GM21723 (cell line): ENCODE measurements at regions not wholly inside any gene's neighbourhood (a gene's known extent, or its start where the extent isn't known, plus 50 kb on each side); places are given as distances from the start of the nearest gene placed in this dataset.
"Not testable (repeated sequence)": the region's sequence is repeated elsewhere in the genome, so short reads cannot be mapped to it uniquely, and the experiment has no call there.

Experiments used
- ATAC-seq: cut with Tn5 transposase; IDR thresholded peaks from one replicate; pipeline ENCODE4 v1.9.1; 2021; ENCODE audit warnings: mild to moderate bottlenecking, moderate library complexity; ENCODE audit not compliant: unreplicated experiment

DNA sequence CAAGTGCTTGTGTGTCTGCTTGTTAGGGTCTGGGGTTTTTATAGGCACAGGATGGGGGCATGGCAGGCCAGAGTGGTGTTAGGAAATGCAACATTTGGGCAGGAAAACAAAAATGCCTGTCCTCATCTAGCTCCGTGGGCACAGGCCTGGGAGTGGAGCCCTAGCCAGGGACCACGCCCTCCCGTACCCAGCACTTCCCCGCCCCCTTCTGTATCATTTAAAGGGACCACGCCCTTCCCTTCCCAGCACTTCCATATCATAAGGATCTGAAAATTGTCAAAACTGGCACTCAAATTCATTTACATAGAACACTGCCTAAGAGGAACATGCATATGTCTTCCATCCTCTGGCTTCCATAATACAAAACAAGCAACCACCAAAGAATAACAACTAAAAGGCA is 185.8 kb downstream of the B3GLCT start:
- no peak for ATAC-seq

DNA sequence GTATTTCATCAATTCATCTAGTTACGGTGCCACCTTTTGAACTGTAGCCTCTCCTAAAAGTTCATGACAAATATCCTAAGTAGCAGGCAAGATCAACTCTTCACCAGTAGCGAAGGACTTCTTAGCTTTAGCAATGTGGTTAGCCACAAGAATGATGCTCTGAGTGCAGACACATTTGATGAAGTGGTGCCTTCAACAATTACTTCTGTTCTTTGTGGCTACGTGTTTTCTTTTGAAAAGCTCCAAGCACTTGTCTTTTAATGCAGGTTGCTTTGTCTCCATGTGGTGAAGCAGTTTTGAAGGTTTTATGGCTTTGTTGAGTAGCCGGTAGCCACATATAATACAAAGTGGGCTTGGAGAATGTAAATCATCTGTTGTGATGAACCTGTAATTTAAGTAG is 194.7 kb downstream of the B3GLCT start:
- ATAC-seq = no peak

DNA sequence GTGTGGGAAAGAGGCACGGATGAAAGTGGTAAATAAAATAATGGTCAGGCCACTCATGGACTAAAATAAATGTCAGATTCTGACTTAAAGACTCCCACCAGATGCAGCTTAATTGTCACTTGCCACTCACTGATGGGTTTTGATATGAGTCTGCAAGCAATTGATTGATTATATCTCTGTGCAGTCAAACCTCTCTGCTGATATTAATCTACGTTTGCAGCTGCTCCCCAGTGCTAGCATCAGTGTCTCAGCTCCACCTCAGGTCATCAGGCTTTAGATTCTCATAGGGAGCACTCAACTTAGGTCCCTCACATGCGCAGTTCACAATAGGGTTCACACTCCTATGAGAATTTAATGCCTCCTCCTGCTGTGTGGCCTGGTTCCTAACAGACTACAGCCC is 195.3 kb downstream of the B3GLCT start:
- no peak for ATAC-seq

DNA sequence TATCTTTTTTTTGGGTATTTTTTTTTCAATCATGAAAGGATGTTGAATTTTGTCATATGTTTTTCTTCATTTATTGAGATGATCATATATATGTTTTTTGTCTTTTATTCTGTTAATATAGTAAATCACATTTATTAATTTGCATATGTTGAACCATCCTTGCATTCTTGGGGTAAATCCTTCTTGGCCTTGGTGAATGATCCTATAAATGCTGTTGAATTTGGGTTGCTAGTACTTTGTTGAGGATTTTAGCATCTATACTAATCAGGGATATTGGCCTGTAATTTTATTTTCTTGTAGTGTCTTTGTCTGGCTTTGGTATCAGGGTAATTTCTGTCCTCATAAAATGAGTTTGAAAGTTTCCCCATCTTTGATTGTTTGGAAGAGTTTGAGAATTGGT is 199.9 kb downstream of the B3GLCT start:
- ATAC-seq = no peak

DNA sequence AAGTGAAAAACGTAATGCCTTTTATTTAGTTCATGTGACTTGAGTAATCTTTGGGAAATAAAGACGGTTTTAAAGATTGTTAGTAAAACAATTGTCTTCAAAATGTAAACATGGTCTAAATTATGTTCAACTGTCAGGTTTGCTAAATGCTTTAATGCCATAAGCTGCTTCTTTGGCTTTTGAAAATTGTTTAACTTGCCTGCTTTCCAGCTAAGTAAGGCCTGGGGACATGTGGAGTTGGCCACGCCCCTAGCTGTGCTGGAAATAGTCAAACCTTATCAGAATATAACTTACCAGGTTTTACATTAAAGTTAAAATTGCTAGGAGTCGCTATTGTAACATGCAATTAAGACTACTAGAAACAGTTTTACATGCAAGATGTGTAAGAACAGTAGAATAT is 203.9 kb downstream of the B3GLCT start:
- ATAC-seq = not testable (repeated sequence)

DNA sequence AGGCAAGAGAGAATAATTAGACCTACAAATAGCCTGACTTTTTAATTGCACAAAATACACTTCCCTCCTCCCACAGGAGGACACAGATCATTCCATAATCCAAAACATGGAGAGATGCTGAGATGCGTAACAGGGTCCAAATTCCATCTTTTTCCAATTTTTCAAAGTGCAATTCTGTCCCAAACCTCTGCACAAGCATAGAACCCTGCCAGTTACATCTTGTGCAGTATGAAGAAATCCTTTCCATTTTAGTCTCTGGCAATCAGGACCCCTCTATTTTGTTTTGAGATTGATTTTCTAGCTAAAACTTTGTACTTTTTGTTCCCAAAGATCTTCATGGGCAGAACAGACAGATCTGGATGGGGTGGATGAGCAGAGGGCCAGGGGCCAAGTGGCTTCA is 209.2 kb downstream of the B3GLCT start:
- ATAC-seq = no peak

DNA sequence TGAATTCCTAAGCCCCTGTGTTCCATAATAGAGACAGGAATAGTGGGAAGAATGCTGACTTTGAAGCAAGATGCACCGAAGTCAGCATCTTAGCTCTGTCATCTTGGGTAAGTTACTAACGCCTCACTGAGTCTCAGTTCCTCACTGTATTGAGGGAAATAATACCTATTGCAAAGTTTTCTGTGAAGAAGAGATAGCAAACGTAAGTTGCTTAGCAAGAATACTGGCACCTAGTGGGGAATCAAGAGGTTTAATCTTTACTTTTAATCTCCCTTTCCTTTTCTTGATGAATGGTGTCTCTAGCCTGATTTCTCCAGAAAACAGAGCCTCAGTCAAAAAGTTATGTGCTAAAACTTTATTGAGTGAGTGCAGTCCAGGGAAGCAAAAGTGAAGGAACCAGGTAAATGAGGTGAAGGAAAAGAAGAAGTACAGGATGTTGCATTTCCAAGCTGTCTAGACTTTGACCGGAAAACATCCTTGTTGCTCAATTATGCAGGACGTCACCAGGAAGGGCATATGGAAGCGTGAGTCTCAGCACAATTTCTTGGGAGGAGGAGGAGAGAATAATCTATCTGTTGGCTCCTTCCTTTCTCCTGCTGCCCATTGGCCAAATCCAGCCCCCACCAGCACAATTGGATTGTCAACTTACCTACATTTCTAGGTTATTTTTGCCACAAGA is 210.0 kb downstream of the B3GLCT start:
- ATAC-seq = no peak

DNA sequence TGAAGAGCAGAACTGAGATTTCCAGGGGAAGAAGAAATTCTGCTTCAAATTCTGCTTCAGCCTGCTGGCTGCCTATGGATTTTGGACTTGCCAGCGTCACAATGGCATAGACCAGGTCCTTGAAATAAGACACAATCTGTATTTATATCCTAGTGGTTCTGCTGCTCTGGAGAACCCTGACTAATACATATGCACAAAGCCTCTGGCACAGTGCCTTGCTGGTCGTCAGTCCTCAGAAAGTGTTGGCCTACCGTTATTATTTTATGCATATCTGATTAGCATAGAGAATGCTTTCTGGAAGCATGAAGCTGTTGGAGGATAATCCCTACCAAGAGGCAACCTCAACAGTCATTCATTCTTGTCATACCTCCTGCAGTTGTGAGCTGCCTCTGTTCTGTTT is 213.7 kb downstream of the B3GLCT start:
- ATAC-seq = no peak

DNA sequence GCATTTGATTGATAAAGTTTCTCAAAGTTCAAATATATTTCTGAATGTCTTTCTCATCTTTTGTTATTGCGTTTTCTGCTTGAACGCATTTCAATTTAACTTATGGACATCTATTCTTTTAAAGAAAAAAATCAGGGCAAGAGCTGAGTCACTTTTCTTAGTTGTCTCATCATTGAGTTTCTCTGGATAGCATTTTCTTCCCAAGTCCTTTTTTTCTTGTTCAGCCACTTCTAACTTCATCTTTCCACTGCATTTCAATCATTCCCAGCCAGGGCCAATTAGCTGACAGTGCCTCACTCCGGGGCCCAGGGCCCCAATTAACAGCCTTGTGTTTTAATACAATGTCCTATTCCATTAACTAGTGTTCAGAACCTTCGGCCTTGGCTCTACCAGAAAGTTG is 216.3 kb downstream of the B3GLCT start:
- no peak for ATAC-seq

DNA sequence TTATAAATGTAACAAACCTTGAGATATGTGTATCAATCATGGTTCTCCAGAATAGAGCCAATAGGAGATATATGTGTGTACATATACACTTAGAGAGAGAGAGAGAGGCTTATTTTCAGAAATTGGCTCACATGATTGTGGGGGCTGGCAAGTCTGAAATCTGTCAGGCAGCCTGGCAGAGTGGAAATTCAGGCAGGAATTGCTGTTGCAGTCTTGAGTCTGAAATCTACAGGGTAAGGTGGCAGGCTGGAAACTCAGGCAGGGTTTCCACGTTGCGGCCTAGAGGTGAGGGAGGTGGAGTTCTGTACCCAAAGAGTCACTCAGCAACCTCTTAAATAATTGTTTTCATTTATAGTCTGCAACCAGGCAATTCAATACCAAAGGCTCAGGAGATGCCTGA is 218.4 kb downstream of the B3GLCT start:
- no peak for ATAC-seq

DNA sequence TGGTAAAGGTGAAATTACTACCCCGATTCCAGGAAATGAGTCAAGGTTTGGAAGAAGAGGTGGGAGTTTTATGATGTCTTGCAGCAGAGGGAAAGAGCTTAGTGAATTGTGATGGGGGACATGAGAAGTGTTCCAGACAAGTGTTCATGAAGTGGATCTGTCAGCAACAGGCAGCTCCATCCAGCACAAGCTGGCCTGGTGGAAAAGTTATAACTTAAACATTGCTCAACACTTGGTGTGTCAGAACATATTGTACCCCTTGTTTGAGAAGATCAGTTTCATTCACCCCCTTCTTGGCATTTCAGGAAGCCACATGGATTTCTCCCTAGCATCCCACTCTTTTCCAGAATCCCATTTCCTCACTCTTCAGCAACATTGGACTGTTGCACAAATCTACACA is 222.0 kb downstream of the B3GLCT start:
- no peak for ATAC-seq

DNA sequence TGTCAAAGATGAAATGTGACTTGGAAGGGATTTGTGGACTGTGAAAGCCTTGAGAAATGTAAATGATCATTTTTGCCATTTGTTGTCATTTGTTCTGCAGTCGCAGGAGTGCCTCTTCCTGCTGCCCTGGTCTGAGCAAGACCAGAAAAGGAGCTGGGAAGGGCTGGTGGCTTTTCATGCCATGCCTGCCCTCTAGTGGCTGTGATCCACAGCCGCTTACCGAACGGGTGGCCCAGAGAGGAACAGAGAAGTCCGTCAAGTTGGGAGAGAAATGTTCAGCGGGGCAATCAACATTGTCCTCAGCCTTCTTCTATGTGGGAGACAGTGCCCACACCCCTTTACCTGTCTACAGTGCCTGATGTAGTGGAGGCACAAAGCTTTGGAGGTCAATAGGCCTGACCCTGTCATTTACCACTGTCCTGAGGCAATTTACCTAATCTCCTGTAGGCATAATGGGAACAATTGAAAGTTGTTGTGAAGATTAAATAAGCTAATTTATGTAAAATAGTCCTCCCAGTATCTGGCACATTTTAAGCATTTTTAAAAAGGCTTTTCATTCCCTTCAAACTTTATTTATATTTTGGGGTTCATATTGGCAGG is 224.5 kb downstream of the B3GLCT start:
- ATAC-seq = peak; percentile 98

DNA sequence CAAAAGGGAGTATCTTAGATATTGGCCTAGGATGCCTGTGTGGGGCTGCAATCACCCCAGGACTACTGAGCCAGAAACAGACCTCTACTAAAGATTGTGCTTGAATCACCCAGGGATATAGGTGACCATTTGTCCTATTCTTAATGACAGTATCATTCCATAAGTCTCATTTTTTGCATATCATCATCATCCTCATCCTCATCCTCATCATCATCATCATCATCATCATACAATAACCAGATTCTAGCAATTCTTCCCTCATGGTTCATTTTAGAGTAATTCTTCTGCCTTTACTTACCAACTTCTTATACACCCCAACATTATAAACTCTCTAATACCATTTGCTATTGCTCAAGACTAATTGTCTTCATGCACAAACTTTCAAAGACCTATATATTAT is 226.6 kb downstream of the B3GLCT start:
- ATAC-seq = no peak

DNA sequence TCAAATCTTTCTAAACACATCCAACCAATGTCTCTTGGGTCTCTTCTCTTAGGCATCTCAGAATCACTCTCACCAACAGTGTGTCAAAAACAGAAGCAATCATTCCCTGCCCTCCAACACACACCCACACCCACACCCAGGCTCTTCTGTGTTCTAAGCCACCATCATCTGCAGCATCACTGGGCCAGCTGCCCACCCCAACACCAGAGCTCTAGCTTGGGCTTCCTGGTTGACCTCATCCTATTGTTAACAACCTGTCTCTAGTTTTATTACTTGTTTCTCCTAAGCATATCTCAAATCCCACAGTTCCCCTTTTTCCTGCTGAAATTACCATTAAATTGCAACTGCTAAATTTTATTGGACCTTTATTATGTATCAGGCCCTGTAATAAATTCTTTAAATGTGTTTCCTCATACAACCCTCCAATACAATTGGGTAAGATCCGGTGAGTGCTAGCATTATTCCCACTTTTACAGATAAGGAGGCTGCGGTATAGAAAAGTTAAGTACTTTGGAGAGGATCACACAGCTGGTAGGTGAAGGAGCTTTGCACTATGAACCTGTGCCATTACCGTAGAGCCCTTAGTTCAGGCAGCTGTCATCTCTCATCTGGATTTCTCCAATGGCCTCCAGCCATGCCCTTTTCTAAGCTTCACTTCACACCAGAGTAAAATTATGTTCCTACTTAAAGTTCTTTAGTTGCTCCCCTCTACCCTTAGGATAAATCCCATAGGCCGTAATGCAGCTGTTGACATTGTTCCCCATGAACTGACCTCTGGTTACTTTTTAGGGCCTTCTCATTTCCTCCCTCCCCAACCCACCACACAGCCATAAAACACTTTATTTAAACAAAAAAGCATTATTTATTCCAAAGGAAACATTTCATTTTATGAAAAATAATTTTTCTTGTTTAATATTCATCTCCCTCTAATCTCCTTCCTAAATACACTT is 227.7 kb downstream of the B3GLCT start:
- ATAC-seq = no peak

DNA sequence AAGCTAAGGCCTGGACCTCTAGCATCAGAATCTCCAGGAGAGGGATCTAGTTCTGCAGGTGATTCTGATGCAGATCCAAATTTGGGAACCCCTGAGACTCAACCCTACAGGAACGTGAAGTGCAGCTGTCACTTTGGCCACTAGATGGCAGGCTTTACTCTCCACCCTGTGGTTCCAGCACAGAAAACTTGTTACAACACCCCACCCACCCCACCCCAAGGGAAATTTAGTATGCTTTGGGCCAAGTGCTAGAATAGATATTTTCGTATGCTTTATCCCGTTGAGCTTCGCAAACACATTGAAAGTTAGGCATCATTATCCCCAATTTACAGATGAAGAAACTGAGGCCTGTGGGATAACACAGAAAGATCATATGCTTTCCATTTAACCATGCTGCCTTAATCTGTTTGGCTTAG is 232.0 kb downstream of the B3GLCT start:
- no peak for ATAC-seq

DNA sequence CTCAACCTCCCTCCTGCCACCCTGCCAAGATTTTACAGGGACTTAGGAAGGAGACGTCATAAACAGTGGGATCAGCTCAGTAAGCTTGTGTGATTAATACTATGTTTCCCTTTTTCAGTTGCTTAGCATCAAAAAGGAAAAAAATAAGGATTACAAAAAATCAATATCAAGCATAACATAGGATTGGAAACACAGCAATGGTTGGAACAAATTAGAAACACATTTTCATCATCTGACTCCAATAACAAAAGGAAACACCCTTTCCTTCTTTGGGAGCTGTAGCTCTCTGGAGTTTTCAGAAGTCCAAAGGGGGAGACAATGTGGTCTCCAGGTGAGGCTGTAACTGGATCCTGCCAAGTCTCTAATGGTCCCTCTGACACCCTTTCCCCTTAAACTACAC is 233.4 kb downstream of the B3GLCT start:
- ATAC-seq = no peak

DNA sequence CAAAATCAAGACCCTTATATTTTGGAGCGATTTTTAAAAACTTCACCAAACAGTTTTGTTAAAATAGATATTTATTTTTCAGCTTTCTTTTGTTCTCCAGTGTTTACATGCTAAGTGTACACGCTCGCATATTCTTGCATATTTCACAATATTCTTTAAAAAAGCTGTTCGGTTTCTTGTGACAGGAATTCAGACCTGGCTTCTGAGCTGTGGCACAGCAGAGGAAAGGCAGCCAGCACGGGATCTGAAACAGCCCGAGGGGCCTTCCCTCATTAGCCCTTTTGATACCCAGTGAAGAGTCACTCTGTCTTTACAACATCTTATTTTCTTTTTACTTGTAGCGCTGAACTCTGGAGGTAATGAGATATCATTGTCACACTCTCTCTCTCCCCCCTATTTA is 234.0 kb downstream of the B3GLCT start:
- ATAC-seq = no peak

DNA sequence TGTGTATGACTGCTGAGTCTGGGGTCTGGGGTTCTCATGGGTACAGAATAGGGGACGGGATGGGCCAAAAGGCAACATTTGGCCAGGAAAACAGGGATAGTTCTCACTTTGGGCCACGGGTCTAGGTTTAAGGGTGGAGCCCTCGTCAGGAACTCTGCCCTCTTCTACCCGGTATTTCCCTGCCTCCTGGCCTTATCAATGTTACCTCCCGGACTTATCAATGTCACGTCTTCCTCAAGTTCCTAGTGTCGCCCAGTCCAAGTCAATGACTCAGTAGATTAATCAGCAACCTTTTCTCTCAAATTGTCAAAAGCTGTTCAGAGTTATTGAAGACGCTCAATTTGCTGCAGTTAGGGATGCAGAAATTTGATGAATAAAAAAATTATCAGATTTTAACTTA is 234.8 kb downstream of the B3GLCT start:
- no peak for ATAC-seq

DNA sequence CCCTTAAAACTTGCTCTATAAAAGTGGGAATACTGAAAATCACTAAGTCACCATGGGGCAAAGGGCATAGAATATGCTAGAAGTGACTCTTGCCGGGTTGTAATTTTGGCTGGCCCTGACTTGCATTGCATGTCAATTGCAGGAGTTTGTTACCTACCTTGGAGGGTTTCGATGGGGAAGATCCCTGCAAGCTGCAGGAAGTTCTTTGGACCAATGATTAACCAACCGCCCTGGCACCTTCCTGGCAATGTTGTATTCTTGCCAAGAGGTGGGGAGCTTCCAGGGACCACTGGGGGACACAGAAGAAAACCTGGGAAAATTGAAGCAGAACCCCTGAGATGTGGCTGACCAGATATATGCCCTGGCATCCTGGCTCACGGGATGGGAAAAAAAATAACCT is 235.8 kb downstream of the B3GLCT start:
- no peak for ATAC-seq

DNA sequence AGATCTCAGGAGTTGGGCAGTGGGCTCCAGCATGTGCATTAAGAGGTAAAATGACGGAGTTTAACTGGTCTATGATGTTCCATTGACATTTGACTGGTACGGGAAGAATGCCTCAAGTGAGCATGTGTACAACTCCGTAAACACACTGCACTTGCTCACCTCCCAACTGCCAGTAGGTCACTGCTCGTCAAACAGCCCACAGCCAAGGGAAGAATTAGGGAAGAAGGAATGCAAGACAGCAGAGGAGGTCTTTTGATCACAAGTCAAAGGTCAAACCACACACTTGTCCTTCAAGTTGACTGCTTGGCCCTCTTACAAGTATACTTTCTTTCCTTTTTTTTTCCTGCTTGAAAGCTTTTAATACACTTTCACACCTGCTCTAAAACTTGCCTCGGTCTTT is 236.7 kb downstream of the B3GLCT start:
- ATAC-seq = no peak

DNA sequence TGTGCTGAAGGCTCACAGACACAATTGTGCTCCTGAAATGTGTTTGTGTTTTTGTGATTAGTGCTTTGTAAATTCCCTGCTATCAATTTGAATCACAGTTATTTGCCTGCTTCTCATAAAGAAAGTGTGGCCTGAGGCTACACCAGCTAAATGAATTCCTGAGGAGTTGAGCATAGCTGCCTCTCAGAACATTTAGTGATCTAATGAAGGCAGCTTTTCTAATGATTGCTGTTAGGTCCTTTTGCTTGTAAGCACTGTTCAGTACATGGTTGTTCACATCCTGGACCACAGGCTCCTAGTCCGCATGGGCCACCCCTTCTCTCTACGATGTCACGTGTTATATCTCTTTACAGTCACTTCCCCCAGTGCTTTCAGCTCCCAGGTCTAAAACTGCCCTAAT is 238.2 kb downstream of the B3GLCT start:
- ATAC-seq = no peak

DNA sequence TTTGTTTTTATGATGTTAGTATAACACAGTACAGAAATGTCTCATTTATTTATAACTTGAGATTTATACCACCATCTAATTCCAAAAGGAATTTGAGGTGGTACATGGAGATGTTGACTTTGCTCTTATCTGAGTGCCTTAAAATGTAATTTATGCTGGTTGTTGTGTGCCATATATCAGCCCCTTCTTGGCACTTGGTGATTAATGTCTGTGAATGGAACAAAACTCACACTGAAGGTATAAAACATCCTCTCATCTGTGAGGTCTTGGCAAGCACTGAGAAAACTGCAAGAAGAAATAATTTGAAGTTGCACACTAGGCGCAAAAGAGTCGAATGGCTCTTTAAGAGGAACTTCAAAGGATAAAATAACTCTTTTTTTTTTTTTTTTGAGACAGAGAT is 240.4 kb downstream of the B3GLCT start:
- no peak for ATAC-seq
